ENCODE measurements at regions not wholly inside any gene's neighbourhood (a gene's known extent, or its start where the extent isn't known, plus 50 kb on each side); places are given as distances from the start of the nearest gene placed in this dataset.

GRCh38 chr12:76622915-76623314 is 63.3 kb upstream of the OSBPL8 start:
- no peak overlapping the region for H3K27ac ChIP-seq (ENCODE audit: extremely low read depth, low read depth, low read length)
- TF ChIP-seq ZIC2 (tag by site-specific recombination; IDR thresholded peaks at IDR 0.05) (no peak), ZNF544 (tag by site-specific recombination; IDR thresholded peaks at IDR 0.05) (no peak), ZNF121 (tag by site-specific recombination; IDR thresholded peaks at IDR 0.05) (peak; percentile 55; the same call in 1 of the 2 replicates), ZBTB6 (tag by site-specific recombination; IDR thresholded peaks at IDR 0.05) (no peak), KLF10 (tag by site-specific recombination; IDR thresholded peaks at IDR 0.05) (no peak)
- H3K4me3 ChIP-seq (ENCODE audit: low read depth, low read length), result no peak overlapping the region
- H3K4me1 ChIP-seq (ENCODE audit: control insufficient read depth, insufficient read depth, low read length), result no peaks in the 10 kb centered on the region
- POLR2A ChIA-PET, result no interaction called here
- no peaks in the 10 kb centered on the region for H3K36me3 ChIP-seq (ENCODE audit: control insufficient read depth in 2 of 2, insufficient read depth in 1 of 2, low read length in 2 of 2)
- no peaks in the 10 kb centered on the region for H3K9me3 ChIP-seq (ENCODE audit: control insufficient read depth, insufficient read depth, low read depth, low read length)
- CTCF ChIA-PET, result interaction anchor here (0.6 to 2.9 kb wide), 16 partner anchors 10 to 1440 kb away, joined by 3 to 39 read pairs (median 4); no protein-coding TSS in a partner anchor

GRCh38 chr12:76623931-76624330 is 64.4 kb upstream of the OSBPL8 start:
- H3K9me3 ChIP-seq (ENCODE audit: control insufficient read depth, insufficient read depth, low read depth, low read length), result no peaks in the 10 kb centered on the region
- H3K4me3 ChIP-seq (ENCODE audit: low read depth, low read length), result no peak overlapping the region
- no peak for TF ChIP-seq ZNF239 (tag by site-specific recombination; IDR thresholded peaks at IDR 0.05)
- 0 out of 2 replicates have a peak, but pooled peaks have one; percentile 15 for TF ChIP-seq ZBTB20 (tag by site-specific recombination; IDR thresholded peaks at IDR 0.05)
- POLR2A ChIA-PET, result no interaction called here
- no peak overlapping the region for H3K27ac ChIP-seq (ENCODE audit: extremely low read depth, low read depth, low read length)
- no peaks in the 10 kb centered on the region for H3K4me1 ChIP-seq (ENCODE audit: control insufficient read depth, insufficient read depth, low read length)
- CTCF ChIA-PET, result interaction anchor here (0.9 to 2.9 kb wide), 3 partner anchors 9 to 387 kb away, joined by 3 to 33 read pairs (median 23); no protein-coding TSS in a partner anchor
- no peaks in the 10 kb centered on the region for H3K36me3 ChIP-seq (ENCODE audit: control insufficient read depth in 2 of 2, insufficient read depth in 1 of 2, low read length in 2 of 2)

GRCh38 chr12:76627346-76628135 is 68.0 kb upstream of the OSBPL8 start:
- CTCF ChIA-PET, result interaction anchor here (0.6 to 1.6 kb wide), 3 partner anchors 163 to 425 kb away, joined by 5 to 7 read pairs (median 5); no protein-coding TSS in a partner anchor

More at GRCh38 chr12:76627346-76628135, 68.0 kb upstream of the OSBPL8 start:
- Histone ChIP-seq H3K27ac (ENCODE audit: extremely low read depth, low read depth, low read length) (no peak overlapping the region), H3K4me3 (ENCODE audit: low read depth, low read length) (no peak overlapping the region), H3K9me3 (ENCODE audit: control insufficient read depth, insufficient read depth, low read depth, low read length) (no peaks in the 10 kb centered on the region), H3K36me3 (ENCODE audit: control insufficient read depth in 2 of 2, insufficient read depth in 1 of 2, low read length in 2 of 2) (no peaks in the 10 kb centered on the region), H3K4me1 (ENCODE audit: control insufficient read depth, insufficient read depth, low read length) (peaks cover 4% of the 10 kb centered on the region; the same call in 1 of the 2 replicates)
- POLR2A ChIA-PET, result no interaction called here
- TF ChIP-seq ZNF366 (tag by site-specific recombination; conservative IDR thresholded peaks at IDR 0.05) (no peak), ZNF843 (tag by site-specific recombination; IDR thresholded peaks at IDR 0.05) (no peak), ZNF211 (tag by site-specific recombination; IDR thresholded peaks at IDR 0.05; ENCODE audit: low read depth) (no peak), ZNF670 (tag by site-specific recombination; IDR thresholded peaks at IDR 0.05; ENCODE audit: low read depth) (no peak), PRDM10 (tag by site-specific recombination; IDR thresholded peaks at IDR 0.05) (no peak; the same call in 1 of the 2 replicates), ZNF23 (tag by site-specific recombination; IDR thresholded peaks at IDR 0.05; ENCODE audit: borderline replicate concordance) (no peak), ZNF473 (tag by site-specific recombination; IDR thresholded peaks at IDR 0.05) (no peak), MYNN (tag by site-specific recombination; IDR thresholded peaks at IDR 0.05; ENCODE audit: borderline replicate concordance) (no peak), BCL11A (tag by site-specific recombination; IDR thresholded peaks at IDR 0.05; ENCODE audit: low read depth) (no peak), GLI4 (tag by site-specific recombination; IDR thresholded peaks at IDR 0.05) (no peak), ZNF530 (tag by site-specific recombination; IDR thresholded peaks at IDR 0.05; ENCODE audit: low read depth) (no peak), ZNF10 (tag by site-specific recombination; IDR thresholded peaks at IDR 0.05) (no peak), ZFHX2 (tag by site-specific recombination; conservative IDR thresholded peaks at IDR 0.05) (no peak), ZNF223 (tag by site-specific recombination; IDR thresholded peaks at IDR 0.05) (no peak), ZBTB20 (tag by site-specific recombination; IDR thresholded peaks at IDR 0.05) (no peak), ZNF645 (tag by site-specific recombination; IDR thresholded peaks at IDR 0.05) (no peak)
